ENCODE measurements at regions not wholly inside any gene's neighbourhood (a gene's known extent, or its start where the extent isn't known, plus 50 kb on each side); places are given as distances from the start of the nearest gene placed in this dataset.

- ChIA-PET POLR2A (ENCODE audit: unreplicated experiment) (no interaction called here), CTCF (no interaction called here)
- Histone ChIP-seq H3K4me2 (ENCODE audit: low read length) (no peak overlapping the region), H3K79me2 (ENCODE audit: low read length) (no peaks in the 10 kb centered on the region), H3K27ac (ENCODE audit: low read length) (no peak overlapping the region), H3K9me2 (replicated peaks; ENCODE audit: low read length) (no peaks in the 10 kb centered on the region), H3K9ac (ENCODE audit: low read length) (no peak overlapping the region), H4K20me1 (ENCODE audit: low read length) (no peaks in the 10 kb centered on the region), H3K4me3 (ENCODE audit: low read length) (no peak overlapping the region), H3K36me3 (ENCODE audit: low read depth, low read length) (no peaks in the 10 kb centered on the region), H3F3A (ENCODE audit: low read length, unreplicated experiment) (no peaks in the 10 kb centered on the region), H3K9me3 (ENCODE audit: low read length) (no peaks in the 10 kb centered on the region), H3K4me1 (ENCODE audit: insufficient read depth, low read length) (no peaks in the 10 kb centered on the region), H3K27me3 (ENCODE audit: low read length) (peaks cover 33% of the 10 kb centered on the region), H2AFZ (ENCODE audit: low read length) (no peak overlapping the region)
- no peak for TF ChIP-seq EZH2 (IDR thresholded peaks at IDR 0.05; ENCODE audit: low read length, unreplicated experiment)
- TF ChIP-seq CTCF (conservative IDR thresholded peaks at IDR 0.05; ENCODE audit: low read depth, low read length): no peak
- TF ChIP-seq EZH2phosphoT487 (IDR thresholded peaks at IDR 0.05; ENCODE audit: borderline replicate concordance, low read length): no peak
- intact Hi-C loops (cut with micrococcal nuclease): no loop called here
- BruUV-seq (replicated peaks): no TSS peak
- no peak for ATAC-seq
- no peak for DNase-seq
These were observed 254.1 kb upstream of the PROX1 start for GRCh38 chr1:213733705-213734104.

GRCh38 chr1:213737398-213738035 lies 250.3 kb upstream of the PROX1 start:
- CTCF ChIA-PET: no interaction called here
- no TSS peak for BruUV-seq (replicated peaks)
- no peaks in the 10 kb centered on the region for H3K4me1 ChIP-seq (ENCODE audit: insufficient read depth, low read length)
- intact Hi-C loops (cut with micrococcal nuclease): no loop called here
- no peaks in the 10 kb centered on the region for H3K36me3 ChIP-seq (ENCODE audit: low read depth, low read length)
- no peaks in the 10 kb centered on the region for H3K9me2 ChIP-seq (replicated peaks; ENCODE audit: low read length)
- POLR2A ChIA-PET (ENCODE audit: unreplicated experiment): no interaction called here
- no peaks in the 10 kb centered on the region for H3K9me3 ChIP-seq (ENCODE audit: low read length)
- no peaks in the 10 kb centered on the region for H3F3A ChIP-seq (ENCODE audit: low read length, unreplicated experiment)
- no peak overlapping the region for H3K9ac ChIP-seq (ENCODE audit: low read length)
- TF ChIP-seq CTCF (conservative IDR thresholded peaks at IDR 0.05; ENCODE audit: low read depth, low read length) (no peak), EZH2 (IDR thresholded peaks at IDR 0.05; ENCODE audit: low read length, unreplicated experiment) (no peak), EZH2phosphoT487 (IDR thresholded peaks at IDR 0.05; ENCODE audit: borderline replicate concordance, low read length) (no peak)
- H3K27me3 ChIP-seq (ENCODE audit: low read length): peaks cover 47% of the 10 kb centered on the region
- H2AFZ ChIP-seq (ENCODE audit: low read length): no peak overlapping the region
- DNase-seq: no peak
- H3K4me3 ChIP-seq (ENCODE audit: low read length): no peak overlapping the region
- no peak overlapping the region for H3K4me2 ChIP-seq (ENCODE audit: low read length)
- ATAC-seq: no peak
- no peak overlapping the region for H3K27ac ChIP-seq (ENCODE audit: low read length)
- H3K79me2 ChIP-seq (ENCODE audit: low read length): no peaks in the 10 kb centered on the region
- no peaks in the 10 kb centered on the region for H4K20me1 ChIP-seq (ENCODE audit: low read length)

- H4K20me1 ChIP-seq (ENCODE audit: low read length): no peaks in the 10 kb centered on the region
- no peaks in the 10 kb centered on the region for H3K9me3 ChIP-seq (ENCODE audit: low read length)
- ChIA-PET POLR2A (ENCODE audit: unreplicated experiment) (no interaction called here), CTCF (no interaction called here)
- DNase-seq (no peak), ATAC-seq (no peak)
- no peaks in the 10 kb centered on the region for H3K9me2 ChIP-seq (replicated peaks; ENCODE audit: low read length)
- H3K79me2 ChIP-seq (ENCODE audit: low read length): no peaks in the 10 kb centered on the region
- TF ChIP-seq EZH2 (IDR thresholded peaks at IDR 0.05; ENCODE audit: low read length, unreplicated experiment) (no peak), CTCF (conservative IDR thresholded peaks at IDR 0.05; ENCODE audit: low read depth, low read length) (no peak), EZH2phosphoT487 (IDR thresholded peaks at IDR 0.05; ENCODE audit: borderline replicate concordance, low read length) (no peak)
- H3K27ac ChIP-seq (ENCODE audit: low read length): no peak overlapping the region
- no peak overlapping the region for H3K9ac ChIP-seq (ENCODE audit: low read length)
- H3K4me3 ChIP-seq (ENCODE audit: low read length): no peak overlapping the region
- H3K4me1 ChIP-seq (ENCODE audit: insufficient read depth, low read length): no peaks in the 10 kb centered on the region
- peaks cover 56% of the 10 kb centered on the region for H3K27me3 ChIP-seq (ENCODE audit: low read length)
- no TSS peak for BruUV-seq (replicated peaks)
- H3F3A ChIP-seq (ENCODE audit: low read length, unreplicated experiment): no peaks in the 10 kb centered on the region
- no peak overlapping the region for H2AFZ ChIP-seq (ENCODE audit: low read length)
- no peak overlapping the region for H3K4me2 ChIP-seq (ENCODE audit: low read length)
- intact Hi-C loops (cut with micrococcal nuclease): no loop called here
- H3K36me3 ChIP-seq (ENCODE audit: low read depth, low read length): no peaks in the 10 kb centered on the region
These were observed 249.1 kb upstream of the PROX1 start for GRCh38 chr1:213738658-213739057.

Measured in PC-3 (cell line).